Putamen (tissue), 1 donor: ENCODE measurements at regions not wholly inside any gene's neighbourhood (a gene's known extent, or its start where the extent isn't known, plus 50 kb on each side); places are given as distances from the start of the nearest gene placed in this dataset.
"Not testable (repeated sequence)": the region's sequence is repeated elsewhere in the genome, so short reads cannot be mapped to it uniquely, and the experiment has no call there.

Source experiments
- DNase-seq: peaks from one replicate; pipeline ENCODE4 v3.0.0-alpha.2; 2016; ENCODE audit warnings: low spot score

DNA sequence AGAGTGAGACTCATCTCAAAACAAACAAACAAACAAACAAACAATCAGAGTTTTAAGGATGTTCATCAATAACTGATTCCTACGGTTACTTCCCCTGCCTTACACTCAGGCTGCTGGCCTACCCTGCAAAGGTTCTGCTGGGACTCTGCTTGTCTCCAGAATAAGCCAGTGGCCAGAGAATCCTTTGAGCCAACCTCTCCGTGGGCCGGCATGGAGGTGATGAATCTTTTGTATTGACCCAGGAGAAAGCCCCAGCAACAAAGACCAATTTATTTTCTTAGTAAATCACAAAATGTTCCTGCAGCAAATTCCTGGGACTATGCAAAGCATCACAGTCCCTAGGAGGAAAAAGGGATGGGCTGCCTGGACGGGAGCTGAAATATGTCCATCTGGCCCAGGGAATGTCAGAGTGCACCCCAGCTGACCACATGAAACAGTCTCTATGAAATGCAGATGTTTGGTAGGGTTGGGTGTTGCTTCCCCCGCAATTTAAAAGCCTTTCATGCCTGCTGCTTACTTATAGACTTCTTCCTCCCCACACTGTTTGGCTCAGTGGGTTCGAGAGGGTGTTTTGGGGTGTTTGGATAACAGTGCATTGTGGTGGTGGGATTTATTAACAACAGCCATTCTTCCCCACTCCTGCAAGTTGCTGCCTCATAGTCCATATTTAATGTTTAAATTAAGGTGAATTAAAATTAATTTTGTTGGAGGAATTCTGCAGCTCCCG lies 185.9 kb upstream of the IRF2BP2 start:
- not testable (repeated sequence) for DNase-seq

DNA sequence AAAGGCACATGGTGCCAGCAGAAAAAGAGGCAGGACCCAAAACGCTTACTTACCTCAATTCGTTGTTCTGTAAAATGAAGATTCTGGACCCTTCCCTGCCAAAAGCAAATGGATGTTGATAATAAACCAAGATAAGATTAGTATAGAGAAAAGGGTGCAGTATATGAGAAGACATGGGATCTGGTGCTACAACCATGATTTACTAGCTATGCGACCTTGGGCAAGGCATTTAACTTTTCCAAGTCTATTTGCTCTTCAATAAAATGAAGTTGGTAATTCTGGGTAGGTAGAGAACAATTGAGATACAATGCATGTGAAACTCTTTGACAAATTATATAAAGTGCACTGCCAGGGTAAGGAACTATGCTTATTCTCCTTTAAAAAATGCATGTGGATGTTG lies 185.0 kb upstream of the IRF2BP2 start:
- not testable (repeated sequence) for DNase-seq

DNA sequence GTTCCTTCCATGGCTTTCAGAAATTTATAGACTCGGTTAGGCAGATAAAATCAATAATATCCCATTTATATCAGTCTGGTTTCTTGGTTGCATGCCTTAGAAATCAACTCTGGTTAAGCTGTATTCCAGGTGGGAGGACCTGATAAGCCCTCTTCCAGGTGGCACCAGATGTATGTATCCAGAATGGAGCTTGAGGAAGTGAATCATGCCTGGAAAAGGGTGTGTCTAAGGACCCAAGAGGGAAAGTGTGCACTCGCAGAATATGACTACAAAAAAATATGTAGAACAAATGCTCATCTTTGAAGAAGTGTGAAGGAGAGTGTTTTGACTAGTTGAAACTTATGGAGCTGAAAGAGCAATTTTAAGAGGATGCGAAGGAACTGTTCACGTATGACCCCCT lies 184.5 kb upstream of the IRF2BP2 start:
- not testable (repeated sequence) for DNase-seq

DNA sequence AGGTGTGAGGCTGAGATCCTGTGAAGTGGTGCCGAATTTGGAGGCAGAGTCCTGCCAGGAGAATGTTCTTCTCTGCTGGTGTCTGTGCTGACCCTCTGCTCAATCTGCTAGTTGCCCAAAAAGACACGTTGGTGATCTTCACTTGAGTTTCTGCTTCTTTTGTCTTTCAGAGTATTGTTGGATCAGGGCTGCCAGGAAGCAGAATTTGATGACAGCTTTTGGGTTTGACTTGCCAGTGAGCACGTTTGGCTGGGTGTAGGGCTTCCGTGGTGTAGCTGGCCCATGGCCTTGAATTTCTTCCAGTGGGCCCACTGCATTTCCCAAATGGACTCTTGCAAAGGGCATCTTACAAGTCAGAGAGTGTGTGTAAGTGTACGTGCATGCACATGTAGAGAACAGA lies 183.9 kb upstream of the IRF2BP2 start:
- DNase-seq, result not testable (repeated sequence)

DNA sequence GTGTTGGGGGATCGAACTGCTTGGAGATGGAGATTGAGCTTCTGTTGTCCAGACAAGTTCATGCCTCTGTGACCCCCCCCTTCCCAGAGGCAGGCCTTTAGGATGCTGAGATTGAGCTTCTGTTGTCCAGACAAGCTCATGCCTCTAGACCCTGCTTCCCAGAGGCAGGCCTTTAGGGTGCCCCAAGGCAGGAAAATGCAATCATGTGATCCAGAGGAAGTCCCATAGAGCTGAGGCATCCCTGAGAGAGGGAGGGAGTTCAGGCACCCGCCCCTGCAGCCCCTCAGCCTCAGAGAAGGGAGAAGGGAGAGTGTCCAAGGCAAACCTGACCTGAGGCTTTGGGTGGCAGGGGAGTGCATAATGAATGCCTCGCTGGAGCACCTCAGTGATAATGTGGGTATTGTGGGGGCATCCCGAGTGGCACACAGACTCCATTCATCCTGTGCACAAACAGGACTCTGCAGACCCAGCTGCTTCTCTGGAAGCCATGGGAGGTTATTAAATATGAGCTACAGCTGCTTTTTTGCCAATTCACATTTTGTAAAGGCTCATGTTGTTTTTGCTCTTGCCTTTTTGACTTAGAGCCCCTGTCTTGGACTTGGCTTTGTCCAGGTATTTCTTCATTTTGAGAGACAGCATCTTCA lies 182.4 kb upstream of the IRF2BP2 start:
- not testable (repeated sequence) for DNase-seq

DNA sequence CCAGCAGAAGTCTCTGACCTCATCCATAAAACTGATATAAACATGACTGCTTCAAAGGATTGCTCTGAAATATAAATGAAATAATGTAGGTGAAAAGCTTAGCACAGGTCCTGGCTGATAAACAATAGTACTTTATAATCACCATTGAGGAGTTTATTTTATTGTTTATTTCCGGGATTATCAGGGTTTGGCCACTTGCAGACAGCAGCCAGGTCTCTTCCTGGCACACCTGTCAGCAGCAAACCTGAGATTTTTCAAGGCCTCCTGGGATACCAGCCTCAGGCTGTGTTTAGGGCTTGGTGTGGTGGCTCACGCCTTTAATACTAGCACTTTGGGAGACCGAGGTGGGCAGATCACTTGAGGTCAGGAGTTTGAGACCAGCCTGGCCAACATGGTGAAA lies 181.6 kb upstream of the IRF2BP2 start:
- DNase-seq, result not testable (repeated sequence)

DNA sequence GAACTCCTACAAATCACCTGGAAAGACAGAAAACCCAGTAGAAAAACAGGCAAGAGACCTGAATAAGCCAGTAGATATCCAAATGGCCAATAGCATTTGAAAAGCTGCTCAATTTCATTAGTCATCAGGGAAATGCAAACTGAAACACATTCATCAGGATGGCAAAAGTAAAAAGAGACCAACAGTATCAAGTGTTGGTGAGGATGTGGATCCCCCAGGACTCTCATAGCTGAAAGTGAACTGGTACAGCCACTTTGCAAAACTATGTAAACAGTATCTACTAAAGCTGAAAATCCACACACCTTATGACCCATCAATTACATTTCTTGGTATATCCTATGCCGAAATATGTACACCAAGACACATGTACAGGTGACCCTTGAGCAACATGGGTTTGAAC lies 180.4 kb upstream of the IRF2BP2 start:
- not testable (repeated sequence) for DNase-seq

DNA sequence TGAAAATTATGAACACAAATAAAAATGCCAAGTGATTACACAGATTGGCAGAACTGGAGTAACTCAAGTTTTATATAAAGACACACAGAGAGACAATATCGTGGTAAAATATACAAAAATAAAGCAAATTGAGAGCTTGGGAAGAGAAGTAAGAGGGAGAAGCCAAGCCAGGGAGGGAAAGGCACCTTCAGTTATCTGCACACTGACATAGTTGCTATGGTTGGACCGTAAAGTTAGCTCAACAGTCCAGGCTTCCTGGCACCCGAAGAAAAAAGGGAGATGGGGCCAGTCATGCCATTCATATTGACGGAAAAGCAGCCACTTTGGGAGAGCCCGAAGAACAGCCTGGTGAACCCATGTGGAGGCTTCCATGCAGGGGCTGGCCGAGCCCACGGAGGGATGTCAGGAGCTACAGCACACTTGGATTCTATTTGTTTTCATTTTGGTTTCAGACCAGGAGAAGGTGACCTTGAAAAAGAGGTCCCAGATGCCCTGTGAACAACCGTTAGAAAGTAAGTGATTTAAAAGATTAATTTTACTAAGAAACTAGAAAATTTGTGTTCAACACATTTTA lies 177.1 kb upstream of the IRF2BP2 start:
- DNase-seq, result not testable (repeated sequence)

DNA sequence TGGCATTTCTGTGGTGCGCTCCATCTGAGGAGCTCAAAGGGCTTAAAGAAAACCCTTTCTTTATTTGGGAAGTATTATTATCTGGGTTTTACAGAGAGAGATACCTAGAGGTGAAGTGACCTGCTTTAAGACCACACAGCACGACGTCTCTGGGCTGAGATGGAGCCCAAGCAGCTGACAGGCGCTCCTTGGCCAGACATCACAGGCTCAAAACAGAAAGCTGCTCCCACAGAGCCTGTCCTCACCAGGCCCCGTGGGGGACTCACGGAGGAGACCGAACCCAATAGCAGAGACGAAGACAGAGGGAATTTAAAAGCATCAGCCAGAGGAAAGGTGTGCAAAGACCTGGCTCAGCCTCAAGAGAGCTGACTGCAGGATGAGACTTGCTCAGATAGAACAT lies 175.9 kb upstream of the IRF2BP2 start:
- not testable (repeated sequence) for DNase-seq

DNA sequence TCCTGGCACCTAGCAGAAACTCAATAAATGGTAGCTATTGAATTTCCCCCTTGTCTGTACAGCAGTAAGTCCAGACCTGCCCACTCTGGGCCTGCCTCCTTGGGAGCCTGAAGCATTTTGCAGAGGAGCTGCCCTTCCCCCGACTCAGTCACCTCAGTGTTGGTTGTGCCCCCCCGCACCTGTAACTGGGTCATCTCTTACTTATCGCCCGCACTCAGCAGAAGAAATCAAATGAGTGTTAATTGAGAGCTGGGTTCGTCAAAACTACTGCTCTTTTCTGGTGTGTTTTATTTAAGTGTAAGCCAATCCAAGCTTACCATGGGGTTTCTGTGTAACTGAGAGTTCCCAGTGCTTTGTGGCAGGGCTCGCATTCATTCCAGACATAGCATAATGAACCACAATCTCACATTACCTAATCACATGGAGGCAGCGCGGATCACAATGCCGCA lies 175.5 kb upstream of the IRF2BP2 start:
- DNase-seq, result not testable (repeated sequence)

DNA sequence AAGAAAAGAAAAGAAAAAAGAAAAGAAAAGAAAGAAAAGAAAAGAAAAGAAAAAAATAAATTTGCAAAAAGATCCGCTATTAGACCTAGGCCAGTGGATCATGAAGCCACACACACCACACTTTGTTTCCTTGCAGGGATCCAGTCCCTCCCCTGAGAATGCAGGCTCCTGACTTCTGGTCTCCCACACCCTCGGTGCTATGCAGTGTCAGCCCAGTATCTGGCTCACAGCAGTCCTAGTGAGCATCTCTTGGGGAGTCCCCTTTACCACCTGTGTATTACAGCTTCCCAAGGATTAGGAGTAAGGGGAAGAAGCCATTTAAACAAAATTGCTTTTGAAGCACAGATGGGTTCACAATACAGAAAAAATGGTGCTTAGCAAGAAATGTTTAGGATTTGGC lies 174.1 kb upstream of the IRF2BP2 start:
- DNase-seq, result not testable (repeated sequence)

DNA sequence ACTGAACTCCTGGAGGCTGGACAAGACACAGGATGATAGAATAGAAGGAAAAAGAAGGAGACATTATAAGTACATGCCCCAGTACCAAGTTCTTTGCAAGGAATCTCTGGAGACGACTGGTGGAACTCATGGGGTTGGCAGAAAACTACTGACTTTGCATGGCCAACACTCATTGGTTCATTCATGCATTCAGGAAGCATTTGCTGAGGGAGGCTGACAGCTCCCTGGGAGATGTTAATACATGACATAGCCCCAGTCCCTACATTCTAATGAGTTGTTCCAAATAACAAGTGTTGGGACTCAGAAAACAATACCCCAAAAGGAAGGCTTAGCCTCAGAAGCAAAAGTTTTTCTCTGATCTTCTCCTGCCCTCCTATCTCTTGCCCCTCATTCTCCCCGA lies 172.8 kb upstream of the IRF2BP2 start:
- no peak for DNase-seq

DNA sequence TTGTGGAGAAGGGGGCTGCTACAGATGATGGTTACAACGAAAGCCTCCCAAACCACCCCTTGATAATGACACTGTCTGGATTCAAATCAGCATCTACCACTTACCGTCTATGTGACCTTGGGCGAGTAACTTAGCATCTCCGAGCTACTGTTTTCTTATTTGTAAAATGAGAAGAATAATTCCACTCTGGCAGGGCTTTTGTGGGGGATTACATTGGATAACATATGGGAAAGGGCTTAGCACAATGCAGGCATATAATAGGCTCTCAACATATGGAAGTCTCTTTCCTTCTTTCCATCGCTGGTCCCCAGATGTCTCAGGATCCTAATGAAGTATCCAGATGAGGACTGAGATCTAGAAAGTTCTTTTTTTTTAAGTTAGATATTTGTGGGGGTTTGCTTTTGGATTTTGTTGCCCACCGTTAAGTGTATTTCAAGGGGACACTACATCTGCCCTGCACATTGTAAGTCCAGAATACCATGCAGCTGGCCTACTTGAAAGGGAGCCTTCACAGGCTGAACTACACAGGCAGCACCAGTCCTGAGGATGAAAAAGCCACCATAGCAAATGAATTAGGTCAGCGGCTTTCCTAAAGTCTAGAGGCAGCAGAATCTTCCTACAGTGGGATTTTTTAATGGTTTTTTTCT lies 172.2 kb upstream of the IRF2BP2 start:
- DNase-seq, result no peak

DNA sequence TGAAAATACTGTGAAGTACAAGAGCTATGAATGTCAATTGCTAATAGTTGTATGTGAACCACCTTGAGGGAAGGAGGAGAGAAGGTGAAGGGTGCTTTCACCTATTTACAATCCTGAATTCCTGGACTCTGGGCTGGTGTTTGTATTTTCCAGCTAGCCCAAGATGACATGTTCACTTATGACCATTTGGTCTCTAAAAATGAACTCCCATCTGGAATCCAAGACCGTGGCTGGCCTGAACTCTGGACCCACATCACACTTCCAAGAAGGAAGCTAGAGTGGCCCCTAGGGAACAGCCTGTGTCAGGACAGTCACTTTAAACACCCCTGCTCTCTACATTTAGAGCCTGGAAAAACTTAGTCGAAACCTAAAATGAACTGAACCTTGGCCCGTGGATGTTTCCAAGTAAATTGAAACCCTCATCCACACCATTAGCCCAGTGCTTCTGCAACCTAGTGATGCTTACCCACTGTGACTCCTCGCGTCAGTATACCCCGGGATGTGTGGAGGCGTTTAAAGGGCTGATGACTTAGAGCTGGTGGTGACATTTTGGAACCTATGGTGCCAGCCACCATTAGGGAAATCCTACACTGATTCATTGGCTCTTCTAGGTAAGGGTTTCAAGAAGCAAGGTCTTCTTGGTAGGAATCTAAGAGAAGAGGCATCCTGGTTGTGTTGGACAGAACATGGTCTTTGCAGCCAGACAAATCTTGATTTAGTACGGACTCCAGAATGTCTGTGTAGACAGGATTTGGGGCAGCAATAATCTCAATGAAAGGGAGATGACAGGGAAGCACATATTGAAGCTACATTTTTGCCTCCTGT lies 171.5 kb upstream of the IRF2BP2 start:
- no peak for DNase-seq

DNA sequence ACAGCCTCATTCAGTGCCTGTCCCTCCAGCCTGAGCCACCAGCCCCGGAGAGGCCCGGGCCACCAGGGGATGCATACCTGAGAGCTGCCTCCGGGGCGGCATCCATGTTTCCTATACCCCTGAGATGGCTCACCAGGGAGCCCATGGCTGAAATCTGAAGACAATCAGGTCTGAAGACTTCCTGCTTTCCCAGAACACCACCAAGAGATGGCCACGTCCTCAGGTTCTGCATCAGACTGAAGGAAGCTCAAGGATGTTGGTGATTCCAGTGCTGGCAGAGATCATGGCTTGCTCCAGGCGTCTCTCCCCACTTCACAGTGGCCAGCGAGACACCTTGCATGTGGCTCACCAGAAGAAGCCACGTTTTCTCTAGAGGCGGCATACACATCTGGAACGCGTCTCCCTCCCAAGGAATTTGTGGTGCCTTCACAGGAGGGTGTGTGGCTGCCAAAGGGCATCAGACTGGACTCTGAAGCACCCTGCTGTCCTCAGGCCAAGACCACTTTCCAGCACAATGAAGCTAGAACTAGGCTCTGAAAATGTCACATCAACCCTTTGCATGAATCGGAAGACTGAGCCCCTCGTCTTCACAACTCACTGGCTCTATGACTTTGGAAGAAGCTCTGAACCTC lies 170.7 kb upstream of the IRF2BP2 start:
- DNase-seq, result no peak

DNA sequence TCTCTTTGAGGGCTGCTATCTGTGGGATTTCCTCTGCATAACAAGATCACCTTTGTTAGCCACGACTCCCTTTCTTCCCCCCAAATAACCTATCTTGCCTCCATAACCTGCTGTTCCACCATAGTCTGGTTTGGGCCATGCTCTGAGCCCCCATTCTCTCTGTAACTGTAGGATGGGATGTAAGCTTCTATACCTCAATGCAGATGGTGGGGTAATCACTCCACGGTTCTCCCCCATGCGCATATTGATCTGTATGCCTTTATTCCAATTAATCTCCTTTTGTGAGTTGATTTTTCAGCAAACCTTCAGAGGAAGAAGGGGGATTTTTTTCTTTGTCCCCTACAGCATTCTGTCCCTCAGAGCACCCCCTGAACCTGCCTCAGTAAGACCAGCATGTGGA lies 170.1 kb upstream of the IRF2BP2 start:
- DNase-seq, result no peak

DNA sequence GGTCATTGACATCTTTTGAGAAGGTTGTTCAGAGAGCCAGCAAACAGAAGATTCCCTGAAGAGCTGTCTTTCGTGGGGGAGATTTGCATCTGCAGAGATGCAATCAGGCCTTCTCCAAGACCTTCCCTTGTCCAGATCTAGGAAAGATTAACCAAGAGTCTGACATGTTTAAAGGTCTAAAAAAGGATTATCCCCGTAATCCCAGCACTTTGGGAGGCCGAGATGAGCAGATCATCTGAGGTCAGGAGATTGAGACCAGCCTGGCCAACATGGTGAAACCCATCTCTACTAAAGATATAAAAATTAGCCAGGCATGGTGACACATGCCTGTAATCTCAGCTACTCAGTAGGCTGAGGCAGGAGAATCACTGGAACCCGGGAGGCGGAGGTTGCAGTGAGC lies 169.6 kb upstream of the IRF2BP2 start:
- DNase-seq, result not testable (repeated sequence)

DNA sequence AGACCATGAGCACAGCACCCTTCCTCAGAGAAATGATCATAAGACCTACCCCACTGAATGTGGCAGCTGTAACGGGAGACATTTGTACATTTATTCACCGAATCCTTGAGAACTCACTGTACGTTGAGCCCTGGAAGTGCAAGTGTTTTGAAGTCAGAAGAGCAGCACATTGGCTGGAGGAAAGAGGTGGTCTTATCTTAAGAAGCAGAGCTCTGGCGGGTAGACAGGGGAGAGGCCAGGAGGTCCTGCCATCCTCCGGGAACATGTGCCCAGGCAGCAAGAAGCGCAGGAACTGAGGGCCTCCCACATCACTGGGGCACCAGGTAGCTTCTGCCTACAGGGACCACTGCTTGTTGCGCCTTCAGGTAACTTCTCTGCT lies 169.2 kb upstream of the IRF2BP2 start:
- no peak for DNase-seq

DNA sequence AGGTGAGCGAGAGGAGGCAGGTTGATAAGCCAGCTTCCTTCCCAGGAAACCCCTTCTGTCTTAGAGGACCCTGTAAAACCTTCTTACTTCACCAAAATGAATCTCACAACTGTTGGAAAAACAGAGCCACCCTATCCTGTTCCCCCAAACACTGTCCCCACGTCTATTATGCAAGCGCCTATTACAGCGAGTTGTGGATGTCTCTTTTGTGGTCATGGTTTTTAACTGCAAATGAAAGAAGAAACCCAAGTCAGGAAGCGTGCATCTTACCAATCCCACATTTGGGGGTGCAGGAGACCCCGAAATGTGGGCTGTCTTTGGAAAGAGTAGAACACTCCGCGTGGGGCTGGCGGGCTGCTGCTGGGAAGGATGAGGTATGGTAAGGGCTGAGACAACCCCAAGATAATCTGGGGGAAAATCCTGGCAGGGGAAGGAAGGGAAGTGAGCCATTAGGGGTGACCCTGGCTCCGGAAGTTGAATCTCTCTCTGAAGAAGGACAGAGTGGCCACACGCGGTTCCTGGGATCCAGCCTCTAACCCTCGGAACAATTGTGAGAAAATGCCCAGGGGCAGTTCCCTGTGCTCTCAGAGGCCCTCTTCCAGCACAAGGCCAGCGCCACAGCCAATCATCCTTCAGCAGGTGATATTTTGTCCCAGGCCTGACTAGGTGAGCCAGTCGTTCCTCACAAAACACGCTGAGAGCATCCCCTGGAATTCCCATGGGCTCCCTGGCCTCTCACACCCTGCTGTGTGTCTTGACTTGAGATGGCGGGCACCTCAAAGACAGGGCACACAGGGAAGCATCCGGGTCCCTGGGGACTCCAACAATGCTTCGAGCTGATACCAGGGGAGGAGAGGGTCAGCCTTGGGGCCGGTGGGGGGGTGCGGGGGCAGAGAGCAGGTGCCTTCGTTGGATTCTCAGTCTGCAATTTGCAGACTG lies 168.5 kb upstream of the IRF2BP2 start:
- no peak for DNase-seq

DNA sequence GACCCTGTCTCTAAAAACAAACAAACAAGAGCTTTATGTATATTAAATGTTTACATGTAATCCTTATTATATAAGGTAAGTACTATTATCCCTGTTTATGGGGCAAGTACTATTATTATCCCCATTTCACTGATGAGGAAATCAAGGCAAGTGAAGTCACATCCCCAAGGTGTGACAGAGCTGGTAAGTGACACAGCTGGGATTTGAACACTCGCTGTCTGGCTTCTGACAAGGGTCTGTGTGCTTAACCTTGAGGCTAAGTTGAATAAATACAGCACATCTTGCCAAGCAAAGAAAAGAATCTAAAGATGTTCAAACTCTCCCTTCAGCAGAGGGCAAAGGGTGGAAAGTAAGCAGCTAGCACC lies 167.9 kb upstream of the IRF2BP2 start:
- DNase-seq, result no peak
